ENCODE measurements at regions not wholly inside any gene's neighbourhood (a gene's known extent, or its start where the extent isn't known, plus 50 kb on each side); places are given as distances from the start of the nearest gene placed in this dataset.
"Not testable (repeated sequence)": the region's sequence is repeated elsewhere in the genome, so short reads cannot be mapped to it uniquely, and the experiment has no call there.

- not testable (repeated sequence) for TF ChIP-seq CTCF, EZH2 (IDR thresholded peaks at IDR 0.05)
These were observed 123.1 kb upstream of the PRSS12 start for GRCh38 chr4:118475901-118476300.
